HG03108 (cell line): ENCODE measurements at regions not wholly inside any gene's neighbourhood (a gene's known extent, or its start where the extent isn't known, plus 50 kb on each side); places are given as distances from the start of the nearest gene placed in this dataset.

Experiments
- ATAC-seq: cut with Tn5 transposase; IDR thresholded peaks from one replicate; pipeline ENCODE4 v1.9.1; 2021; ENCODE audit warnings: moderate library complexity; ENCODE audit not compliant: unreplicated experiment

DNA sequence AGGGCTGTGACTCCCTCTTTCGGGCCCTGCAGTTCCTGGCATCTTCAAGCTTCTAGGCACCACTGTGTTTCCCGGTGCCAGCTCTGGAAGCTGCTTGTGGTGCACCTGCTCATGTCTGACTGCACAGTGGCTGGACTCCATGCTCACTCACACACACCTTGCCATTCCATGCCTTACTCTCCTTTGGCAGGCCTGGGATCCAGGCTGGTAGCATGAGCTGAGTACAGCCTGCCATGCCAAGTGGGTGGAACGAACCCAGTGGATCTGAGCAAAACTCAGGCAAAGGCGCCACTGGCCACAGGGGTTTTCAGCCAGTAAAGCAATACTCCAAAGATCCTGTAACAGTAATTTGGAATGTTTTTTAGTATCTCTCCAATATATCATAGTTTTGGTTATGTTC lies 902.7 kb upstream of the USP15 start:
- no peak for ATAC-seq

DNA sequence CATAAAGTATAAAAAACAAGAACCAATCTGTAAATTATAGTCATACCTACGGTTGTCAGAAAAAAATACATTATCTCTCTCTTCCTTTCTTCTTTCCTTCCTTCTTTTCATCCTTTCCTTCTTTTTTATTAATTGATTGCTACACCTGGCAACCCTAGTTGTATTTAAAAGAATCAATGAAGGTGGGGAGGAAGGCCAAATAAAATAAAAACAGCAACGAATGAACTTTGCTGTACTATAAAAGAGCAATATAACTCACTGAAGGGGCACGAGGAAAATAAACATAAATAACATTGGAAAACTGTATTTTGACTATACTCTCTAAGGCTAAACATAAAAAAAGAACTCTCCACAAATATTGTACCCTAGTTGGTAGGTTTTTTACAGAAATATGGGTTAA lies 898.2 kb upstream of the USP15 start:
- no peak for ATAC-seq

DNA sequence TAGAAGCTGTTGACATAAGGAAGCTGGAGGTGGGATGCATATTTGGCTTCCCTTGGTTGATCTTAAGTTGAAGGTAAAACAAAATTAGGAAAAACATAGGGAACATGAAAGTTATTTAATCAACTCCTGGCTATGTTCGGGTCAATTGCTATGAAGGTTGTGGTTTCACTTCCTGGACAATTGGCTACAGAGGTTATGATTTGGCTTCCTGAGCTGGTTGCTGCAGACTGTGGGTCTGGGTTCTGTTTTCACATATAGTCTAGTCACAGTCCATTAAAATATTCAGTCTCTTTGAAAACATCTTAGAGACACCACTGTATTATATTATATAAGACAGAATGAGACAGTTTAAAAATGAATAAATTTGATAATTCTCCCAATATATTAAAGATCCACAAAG lies 895.2 kb upstream of the USP15 start:
- ATAC-seq, result no peak

DNA sequence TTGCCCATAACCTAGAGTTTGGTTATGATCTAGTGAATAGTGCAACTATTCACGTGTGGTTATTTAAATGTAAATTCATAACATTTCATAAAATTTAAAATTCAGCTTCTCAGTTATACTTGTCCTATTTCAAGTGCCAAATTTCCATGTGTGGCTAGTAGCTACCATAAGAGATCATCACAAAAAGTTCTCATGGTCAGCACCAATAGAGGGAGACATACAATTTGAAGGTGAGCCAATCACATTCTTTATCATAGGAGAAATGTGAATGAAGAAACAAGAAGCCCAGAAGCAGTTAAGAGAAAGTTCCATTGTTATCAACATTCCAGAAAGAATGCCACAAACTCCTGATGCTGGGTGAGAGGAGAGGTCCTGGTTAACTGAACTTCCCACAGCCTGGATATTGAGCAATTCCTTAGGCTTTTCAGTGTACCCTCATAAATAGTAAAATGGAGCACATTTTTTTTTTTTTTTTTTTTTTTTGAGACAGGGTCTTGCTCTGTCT lies 892.9 kb upstream of the USP15 start:
- ATAC-seq, result no peak

DNA sequence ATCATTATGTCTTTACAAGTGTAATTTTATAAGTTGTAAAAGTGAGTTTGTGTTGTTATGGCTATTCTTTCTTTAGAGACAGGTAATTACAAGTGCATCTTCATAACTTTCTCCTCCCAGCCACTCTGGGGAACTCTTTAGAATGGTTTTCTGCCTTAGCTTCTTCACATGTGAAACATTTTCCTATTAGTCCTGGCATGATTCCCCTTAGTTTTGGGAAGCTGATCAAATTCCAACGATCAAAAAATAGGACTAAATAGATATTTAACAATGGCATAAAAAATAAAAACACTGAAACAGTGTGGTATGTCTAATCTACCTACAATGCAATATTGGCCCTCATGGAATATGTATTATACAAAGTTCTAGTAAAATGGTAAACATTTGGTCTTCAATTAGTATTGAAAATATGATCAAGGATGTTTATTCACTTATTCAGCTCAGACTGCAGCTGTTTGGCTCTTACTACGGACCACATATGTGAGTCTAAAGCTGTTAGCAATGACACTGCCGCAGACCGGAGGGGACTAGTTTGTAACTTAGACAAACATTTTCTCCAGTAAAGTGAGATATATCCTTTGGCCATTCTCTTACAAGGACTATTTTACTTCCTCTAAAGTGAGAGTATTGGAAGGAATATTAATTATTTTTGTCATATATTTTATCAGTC lies 890.8 kb upstream of the USP15 start:
- ATAC-seq, result no peak

DNA sequence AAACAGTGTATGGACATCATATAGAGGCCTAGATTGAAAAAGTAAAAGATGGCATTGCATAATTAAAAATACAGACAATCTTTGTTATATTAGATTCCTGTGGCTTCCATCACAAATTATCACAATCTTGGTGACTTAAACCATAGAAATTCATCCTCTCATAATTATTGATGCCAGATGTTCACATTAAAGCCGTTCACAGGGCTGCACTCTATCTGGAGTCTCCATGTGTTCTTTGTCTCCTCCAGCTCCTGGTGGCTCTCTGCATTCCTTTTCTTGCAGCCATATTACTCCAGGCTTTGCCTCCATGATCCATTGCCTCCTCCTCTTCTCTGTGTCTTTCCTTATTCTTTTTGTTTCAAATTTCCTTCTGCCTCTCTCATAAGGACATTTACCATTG lies 875.7 kb upstream of the USP15 start:
- no peak for ATAC-seq

DNA sequence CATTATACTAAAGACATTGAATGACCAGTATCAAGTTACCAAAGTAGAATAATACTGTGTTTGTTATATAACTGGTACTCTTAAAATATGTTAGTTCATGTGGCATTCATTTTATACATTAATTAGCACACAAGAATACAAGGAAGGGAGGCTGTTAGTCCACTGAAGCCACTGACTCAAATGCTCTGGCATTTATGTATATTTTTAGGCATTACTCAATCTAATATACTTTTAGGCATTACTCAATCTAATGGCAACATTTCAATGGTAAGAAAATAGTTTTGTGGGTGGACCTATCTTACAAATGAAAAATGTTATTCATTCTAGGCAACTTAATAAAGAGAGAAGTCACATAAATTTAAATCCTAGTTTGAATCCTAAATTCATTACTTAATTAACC lies 874.4 kb upstream of the USP15 start:
- no peak for ATAC-seq

DNA sequence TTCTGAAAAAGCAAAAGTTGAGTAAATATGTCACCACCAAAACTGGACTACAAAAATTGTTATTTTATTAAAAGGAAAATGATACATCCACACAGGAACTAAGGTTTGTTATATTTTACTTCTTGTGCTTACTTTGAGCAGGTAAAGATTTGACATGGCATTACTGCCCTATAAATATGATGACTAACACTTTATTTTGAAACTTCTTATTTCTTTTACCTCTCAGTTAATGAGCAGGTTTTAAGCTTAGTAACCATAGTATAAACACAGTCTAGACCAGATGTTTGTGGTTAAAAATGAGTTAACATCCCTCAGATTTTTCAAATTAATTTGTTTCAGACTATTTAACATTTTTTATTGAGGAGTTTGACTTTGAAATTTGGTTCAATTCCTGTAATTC lies 862.5 kb upstream of the USP15 start:
- ATAC-seq, result no peak

DNA sequence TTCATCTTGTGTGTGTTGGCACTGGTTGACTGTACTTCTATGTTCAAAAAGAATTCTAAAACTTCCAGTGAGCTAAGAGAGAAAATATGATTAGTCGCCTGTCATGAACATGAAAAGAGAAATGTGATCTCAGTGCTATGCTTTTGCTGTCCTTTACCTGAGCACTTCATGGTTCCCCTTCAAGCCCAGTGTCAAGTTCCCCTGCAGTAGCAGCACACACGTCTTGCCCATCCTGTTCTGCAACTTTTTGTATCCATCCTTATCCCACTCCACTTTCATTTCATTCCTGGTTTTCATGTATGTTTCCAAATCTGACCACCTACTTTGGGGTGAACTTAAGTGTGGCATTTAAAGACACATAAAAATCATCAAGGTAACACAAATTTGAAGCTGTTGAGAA lies 848.0 kb upstream of the USP15 start:
- ATAC-seq, result no peak

DNA sequence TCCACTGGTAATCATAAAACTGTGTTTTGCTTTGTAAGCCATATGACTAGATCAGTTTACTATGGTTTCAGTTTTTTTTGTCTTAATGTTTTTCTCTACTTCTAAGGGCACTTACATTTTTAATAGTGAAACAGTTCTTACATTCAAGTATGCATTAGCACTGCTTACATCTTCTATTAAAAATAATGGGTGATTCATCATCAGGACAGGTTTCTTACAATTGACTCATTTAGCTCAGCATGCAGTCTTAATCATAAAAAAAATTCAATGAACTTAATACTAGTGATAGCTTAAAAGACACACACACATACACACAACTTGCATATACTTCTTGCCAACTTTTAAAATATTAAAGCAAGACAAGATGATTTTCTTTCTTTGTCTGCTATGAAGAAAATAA lies 845.7 kb upstream of the USP15 start:
- no peak for ATAC-seq

DNA sequence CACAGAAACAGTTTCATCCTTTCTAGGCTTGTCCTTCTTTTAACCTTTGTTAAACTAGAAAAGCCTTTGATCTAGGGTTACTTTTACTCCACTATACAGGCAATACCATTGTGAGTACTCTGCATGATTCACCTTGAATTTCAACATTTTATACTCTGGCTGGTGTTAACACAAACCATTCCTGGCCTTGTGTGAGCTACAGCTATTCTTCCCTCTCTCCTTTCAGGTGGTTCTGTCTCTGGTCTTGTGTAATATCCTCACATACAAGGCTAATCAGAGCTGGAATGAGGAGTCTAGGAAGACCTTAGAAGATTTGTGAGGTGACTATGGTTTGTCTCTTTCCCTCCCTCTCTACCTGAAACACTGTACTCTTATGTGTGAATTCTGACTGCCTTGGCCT lies 837.4 kb upstream of the USP15 start:
- ATAC-seq, result no peak

DNA sequence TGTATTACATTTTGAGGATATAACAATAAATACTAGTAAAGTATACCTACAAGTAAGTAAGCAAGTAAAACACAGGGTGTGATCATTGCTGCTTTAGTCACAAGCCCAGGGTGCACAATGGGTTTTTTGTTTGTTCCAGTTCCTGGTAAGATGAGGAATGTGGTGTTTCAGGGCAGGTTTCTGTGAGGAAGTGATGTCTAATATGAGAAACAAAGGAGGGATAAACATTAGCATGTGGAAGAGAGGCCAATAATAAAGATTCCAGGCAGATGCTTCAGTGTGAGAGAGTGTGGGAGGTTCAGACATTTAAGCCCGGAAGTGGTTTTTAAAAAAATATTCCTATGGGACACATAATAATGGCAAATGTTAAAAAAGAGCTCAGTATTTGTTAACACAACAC lies 808.1 kb upstream of the USP15 start:
- ATAC-seq, result no peak

DNA sequence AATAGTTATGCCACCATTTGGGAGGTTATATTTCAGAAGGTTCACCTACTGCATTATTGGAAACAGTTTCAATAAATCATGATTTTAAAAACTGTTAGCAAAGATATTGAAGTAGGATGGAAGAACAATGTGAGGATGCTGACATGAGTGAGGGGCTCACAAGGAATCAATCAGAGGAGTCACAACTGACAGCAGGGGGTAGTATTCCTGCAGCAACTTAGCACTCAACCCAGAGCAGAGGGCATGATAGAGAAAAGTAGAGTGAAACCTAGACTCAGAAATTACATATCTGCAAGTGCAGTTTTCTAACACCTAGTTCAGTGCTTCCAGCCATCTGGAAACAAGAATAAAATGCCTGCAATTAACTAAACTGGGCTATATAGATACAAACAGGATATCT lies 772.5 kb upstream of the USP15 start:
- ATAC-seq, result no peak

DNA sequence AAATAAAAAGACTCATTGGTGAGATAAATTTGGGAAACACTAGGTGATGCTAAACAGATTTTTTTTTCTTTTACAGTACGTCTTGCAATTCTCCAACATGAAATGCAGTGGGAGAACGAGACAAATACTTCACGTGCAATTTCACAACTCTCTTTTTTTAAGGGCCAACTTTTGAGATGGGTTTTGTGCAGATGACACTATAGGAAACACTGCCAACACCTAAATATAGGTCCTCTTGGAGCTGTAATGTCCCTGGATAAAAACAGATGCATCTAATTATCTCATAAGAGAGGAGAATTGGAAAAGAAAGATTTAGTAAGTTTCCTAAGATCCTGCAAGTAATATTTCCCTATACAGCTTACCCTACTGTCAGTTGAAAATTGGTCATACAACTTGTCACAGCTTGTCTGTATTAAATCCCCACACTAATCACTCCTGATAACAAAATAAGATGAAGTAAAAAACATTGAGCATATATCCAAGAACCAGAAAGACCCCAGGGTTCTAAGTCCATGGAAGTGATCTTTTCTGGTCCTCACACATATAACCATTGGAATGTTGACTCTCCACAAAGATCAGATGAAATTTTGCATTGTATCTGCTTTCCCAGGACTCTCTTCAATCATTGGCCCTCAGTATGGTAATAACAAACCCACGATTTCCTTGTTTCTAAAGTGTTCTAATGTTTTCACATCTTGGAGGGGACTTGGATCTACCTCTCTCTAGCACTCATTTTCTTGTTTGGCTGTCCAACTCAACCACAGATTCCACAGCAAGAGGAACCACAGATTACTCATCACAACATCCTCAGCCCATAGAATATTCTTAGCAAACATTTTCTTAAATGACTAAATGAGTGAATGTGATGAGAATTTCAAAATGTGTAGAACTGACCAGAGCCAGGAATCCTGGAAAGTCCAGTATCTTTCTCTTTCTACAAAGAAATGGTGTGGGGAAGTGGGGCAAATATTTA lies 769.4 kb upstream of the USP15 start:
- no peak for ATAC-seq

DNA sequence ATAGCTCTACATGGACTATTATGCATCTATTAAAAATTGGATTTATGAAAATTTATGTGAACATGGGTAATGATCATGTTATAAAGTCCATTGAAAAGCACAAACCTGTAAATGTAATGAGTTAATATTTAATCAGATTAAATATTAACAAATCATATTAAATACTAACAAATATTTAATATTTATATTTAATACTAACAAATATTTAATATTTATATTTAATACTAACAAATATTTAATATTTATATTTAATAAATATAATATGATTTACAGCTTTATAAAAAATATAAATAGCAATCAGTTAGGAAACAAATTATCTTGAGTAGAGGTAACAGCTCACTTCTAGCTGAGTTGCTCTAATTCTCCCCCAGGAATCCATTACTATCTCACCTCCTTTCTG lies 758.0 kb upstream of the USP15 start:
- no peak for ATAC-seq

DNA sequence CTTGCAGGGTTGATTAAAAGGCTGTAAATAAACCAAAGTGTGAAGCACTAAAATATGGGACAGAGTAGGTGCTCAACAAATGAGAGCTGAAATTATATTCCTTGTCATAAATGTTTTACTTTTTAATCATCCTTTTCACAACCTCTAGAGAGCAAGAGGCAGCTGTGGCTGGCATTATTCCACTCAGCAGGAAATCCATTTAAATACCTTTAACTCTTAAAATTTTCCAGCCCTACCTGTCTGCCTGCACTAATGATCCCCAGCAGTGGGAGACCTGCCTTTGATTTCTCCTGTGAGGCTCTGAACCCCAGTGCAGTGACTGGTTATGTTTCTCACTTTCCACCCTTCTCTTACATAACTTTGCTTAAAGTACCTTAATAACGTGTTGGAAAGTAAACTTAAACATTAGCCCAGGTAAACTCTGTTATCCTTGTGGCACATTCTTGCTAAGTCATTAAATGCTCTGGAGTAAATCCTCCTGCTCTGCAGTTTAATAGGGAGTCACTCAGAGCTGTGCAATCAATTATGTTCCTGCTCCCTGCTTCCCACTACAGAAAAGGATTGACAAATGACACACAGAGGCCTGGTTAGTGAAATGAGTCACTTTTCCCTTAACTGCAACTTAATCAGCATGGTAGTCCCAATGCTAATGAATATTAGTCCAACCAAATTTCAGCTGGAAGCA lies 755.7 kb upstream of the USP15 start:
- ATAC-seq, result no peak

DNA sequence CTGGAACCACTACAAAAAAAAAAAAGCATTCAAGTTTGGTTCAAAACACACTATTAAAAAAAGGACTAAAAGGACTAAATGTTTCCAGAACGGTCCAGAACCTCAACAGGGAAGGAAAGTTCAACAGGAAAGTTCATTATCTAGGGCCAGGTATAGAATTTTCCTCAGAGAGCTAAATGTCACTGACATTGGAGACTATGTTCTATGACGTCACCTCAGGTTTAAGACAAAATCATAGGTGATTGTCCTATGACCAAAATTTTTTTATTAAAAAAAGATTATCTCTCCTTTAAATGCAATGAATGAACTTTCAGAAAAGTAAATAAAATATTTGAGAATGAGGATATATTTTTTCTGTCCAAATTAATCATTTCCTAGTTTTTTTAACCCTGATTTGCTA lies 746.7 kb upstream of the USP15 start:
- no peak for ATAC-seq

DNA sequence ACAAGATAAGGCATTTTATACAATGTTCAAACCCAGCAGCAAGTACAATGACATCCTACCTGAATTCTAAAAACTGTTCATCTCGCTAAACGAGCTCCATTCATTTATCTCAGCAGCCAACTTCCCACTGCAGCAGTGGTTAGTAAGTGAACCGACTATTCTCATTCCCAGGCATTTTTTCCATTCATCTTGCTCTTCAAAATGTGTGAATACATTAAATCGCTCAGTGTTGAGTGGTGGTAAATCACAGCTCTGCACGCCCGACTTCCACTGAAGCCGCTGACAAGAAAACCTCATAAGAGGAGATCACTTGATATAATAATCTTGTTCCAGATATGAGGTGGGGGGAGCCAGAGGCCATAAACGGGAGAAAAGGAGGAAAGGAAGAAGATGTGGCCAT lies 746.2 kb upstream of the USP15 start:
- no peak for ATAC-seq

DNA sequence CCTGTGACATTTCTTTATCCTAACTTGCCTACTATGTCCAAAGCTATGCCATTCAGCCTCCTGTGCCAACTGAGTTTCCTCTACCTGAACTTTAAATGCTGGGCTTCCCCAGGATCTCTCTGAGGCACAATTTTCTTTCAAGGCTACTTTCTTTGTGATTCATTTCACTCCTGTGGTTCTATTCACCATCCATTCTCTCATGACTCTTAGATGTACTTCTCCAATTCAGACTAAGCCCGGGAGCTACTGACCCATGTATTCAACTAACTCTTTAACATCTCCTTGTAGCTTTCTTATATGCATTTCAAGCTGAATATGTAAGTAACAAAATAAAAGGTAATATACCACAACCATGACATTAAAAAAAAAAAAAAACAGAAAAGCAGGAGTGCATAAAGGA lies 738.9 kb upstream of the USP15 start:
- no peak for ATAC-seq

DNA sequence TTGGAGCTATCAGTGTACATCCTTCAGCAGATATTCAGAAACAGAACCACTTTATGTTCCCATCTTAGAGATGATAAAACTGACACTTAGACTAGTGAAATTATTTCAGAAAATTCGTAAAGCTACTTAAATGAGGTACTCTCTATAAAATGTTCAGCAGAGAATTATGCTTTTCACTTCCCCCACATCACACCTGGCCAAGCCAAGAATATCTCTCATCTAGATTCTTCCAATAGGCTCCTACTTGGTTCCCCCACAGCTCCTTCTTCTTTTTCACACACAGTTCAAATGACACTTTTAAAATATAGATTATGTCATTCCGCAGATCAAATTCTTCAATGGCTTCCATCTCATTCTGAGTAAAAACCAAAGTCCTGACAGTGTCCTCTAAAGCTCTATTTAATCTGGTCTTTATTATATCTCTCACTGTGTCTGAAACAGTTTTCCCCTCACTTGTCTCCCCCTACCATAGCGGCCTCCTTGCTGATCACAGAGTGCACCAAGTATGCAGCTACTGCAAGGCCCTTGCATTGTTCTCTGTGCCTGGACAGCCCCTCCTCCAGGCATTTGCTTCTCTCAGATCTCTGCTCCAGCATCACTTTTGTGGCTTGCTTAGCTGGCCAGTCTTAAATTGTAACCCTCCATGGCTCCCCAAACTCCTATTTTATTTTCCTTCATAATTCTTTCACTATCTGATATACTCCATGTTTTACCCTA lies 736.8 kb upstream of the USP15 start:
- no peak for ATAC-seq

DNA sequence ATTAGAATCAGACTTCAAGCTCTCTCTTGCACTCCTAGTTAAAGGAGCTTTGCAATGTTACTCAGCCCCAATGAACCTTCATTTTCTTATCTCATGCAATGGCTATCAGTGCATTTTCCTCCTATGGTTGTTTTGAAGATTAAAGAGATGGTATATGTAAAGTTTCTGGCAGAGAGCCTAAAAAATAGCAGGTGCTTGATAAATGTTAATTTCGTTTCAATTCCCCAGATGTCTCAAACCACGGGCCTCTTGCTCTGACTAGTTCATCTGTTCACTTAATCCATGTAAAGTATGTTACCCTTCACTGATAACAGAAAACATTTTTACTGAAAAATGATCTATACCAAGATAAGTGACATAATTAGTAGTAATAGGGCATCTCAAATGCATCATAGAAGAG lies 735.4 kb upstream of the USP15 start:
- no peak for ATAC-seq
